ENCODE measurements at regions not wholly inside any gene's neighbourhood (a gene's known extent, or its start where the extent isn't known, plus 50 kb on each side); places are given as distances from the start of the nearest gene placed in this dataset.

DNA sequence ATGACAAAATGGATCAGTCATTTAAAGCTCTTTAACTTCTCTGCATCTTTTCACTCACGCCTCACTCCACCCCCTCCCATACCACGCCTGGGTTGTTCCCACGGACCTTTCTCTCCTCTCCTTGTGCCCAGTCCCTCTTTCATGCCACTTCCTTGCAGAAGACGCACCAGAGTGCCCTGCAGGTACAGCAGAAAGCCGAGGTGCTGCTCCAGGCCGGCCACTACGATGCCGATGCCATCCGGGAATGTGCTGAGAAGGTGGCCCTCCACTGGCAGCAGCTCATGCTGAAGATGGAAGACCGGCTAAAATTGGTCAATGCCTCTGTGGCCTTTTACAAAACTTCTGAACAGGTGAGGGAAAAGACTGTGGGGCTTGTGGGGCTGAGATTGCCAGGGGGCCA, 296.1 kb upstream of the UMPS start:
- BruUV-seq (replicated peaks): no TSS peak
- H3K4me1 ChIP-seq (replicated peaks; ENCODE audit: insufficient read depth): no peaks in the 10 kb centered on the region
- H3K36me3 ChIP-seq (ENCODE audit: low read depth): no peaks in the 10 kb centered on the region
- CTCF ChIA-PET: no interaction called here
- H3K27me3 ChIP-seq (ENCODE audit: insufficient read depth, low read depth): peaks cover 32% of the 10 kb centered on the region
- no peaks in the 10 kb centered on the region for H3F3A ChIP-seq (ENCODE audit: insufficient read depth, low read depth)
- H3K27ac ChIP-seq: no peak overlapping the region
- H3K79me2 ChIP-seq (ENCODE audit: low read depth): no peaks in the 10 kb centered on the region
- no peak overlapping the region for H3K4me3 ChIP-seq
- no peak for TF ChIP-seq EZH2 (IDR thresholded peaks at IDR 0.05; ENCODE audit: low read depth)
- no peaks in the 10 kb centered on the region for H3K9me3 ChIP-seq (ENCODE audit: insufficient read depth, low read depth)
- H3K4me2 ChIP-seq: no peak overlapping the region
- H3K9me2 ChIP-seq (ENCODE audit: insufficient read depth): no peaks in the 10 kb centered on the region; the same call in 1 of the 2 replicates
- H2AFZ ChIP-seq: no peak overlapping the region
- POLR2A ChIA-PET (ENCODE audit: unreplicated experiment): no interaction called here
- H4K20me1 ChIP-seq (ENCODE audit: insufficient read depth): no peaks in the 10 kb centered on the region
- intact Hi-C loops (cut with micrococcal nuclease; ENCODE audit: unreplicated experiment): no loop called here
- DNase-seq: no peak

- TF ChIP-seq CTCF (conservative IDR thresholded peaks at IDR 0.05) (no peak), EZH2 (IDR thresholded peaks at IDR 0.05; ENCODE audit: low read depth) (no peak)
- Histone ChIP-seq H4K20me1 (ENCODE audit: insufficient read depth) (no peaks in the 10 kb centered on the region), H3F3A (ENCODE audit: insufficient read depth, low read depth) (no peaks in the 10 kb centered on the region), H3K4me2 (no peak overlapping the region), H3K27ac (no peak overlapping the region), H3K9me2 (ENCODE audit: insufficient read depth) (no peaks in the 10 kb centered on the region), H2AFZ (no peak overlapping the region), H3K27me3 (ENCODE audit: insufficient read depth, low read depth) (peaks cover 37% of the 10 kb centered on the region), H3K4me1 (replicated peaks; ENCODE audit: insufficient read depth) (no peaks in the 10 kb centered on the region), H3K36me3 (ENCODE audit: low read depth) (no peaks in the 10 kb centered on the region), H3K9me3 (ENCODE audit: insufficient read depth, low read depth) (no peaks in the 10 kb centered on the region), H3K4me3 (no peak overlapping the region), H3K79me2 (ENCODE audit: low read depth) (no peaks in the 10 kb centered on the region)
- intact Hi-C loops (cut with micrococcal nuclease; ENCODE audit: unreplicated experiment): no loop called here
- CTCF ChIA-PET: no interaction called here
- no peak for DNase-seq
- POLR2A ChIA-PET (ENCODE audit: unreplicated experiment): no interaction called here
- no TSS peak for BruUV-seq (replicated peaks)
These were observed 294.8 kb upstream of the UMPS start for GRCh38 chr3:124435467-124435866.

- TF ChIP-seq EZH2 (IDR thresholded peaks at IDR 0.05; ENCODE audit: low read depth) (no peak), CTCF (conservative IDR thresholded peaks at IDR 0.05) (no peak)
- no peak overlapping the region for H3K27ac ChIP-seq
- BruUV-seq (replicated peaks): no TSS peak
- CTCF ChIA-PET: no interaction called here
- no peaks in the 10 kb centered on the region for H3K4me1 ChIP-seq (replicated peaks; ENCODE audit: insufficient read depth)
- H3F3A ChIP-seq (ENCODE audit: insufficient read depth, low read depth): no peaks in the 10 kb centered on the region
- H3K79me2 ChIP-seq (ENCODE audit: low read depth): no peaks in the 10 kb centered on the region
- no peaks in the 10 kb centered on the region for H3K36me3 ChIP-seq (ENCODE audit: low read depth)
- POLR2A ChIA-PET (ENCODE audit: unreplicated experiment): no interaction called here
- H3K4me2 ChIP-seq: no peak overlapping the region
- H3K4me3 ChIP-seq: no peak overlapping the region
- no peaks in the 10 kb centered on the region for H4K20me1 ChIP-seq (ENCODE audit: insufficient read depth)
- no peaks in the 10 kb centered on the region for H3K9me2 ChIP-seq (ENCODE audit: insufficient read depth)
- H3K27me3 ChIP-seq (ENCODE audit: insufficient read depth, low read depth): peaks cover 32% of the 10 kb centered on the region
- DNase-seq: no peak
- intact Hi-C loops (cut with micrococcal nuclease; ENCODE audit: unreplicated experiment): no loop called here
- H2AFZ ChIP-seq: no peak overlapping the region
- no peaks in the 10 kb centered on the region for H3K9me3 ChIP-seq (ENCODE audit: insufficient read depth, low read depth)
These were observed 291.4 kb upstream of the UMPS start for GRCh38 chr3:124438813-124439212.

GRCh38 chr3:124439603-124440002, 290.6 kb upstream of the UMPS start:
- POLR2A ChIA-PET (ENCODE audit: unreplicated experiment): no interaction called here
- no peak overlapping the region for H3K4me3 ChIP-seq
- intact Hi-C loops (cut with micrococcal nuclease; ENCODE audit: unreplicated experiment): no loop called here

More at GRCh38 chr3:124439603-124440002, 290.6 kb upstream of the UMPS start:
- CTCF ChIA-PET: no interaction called here
- no peak for DNase-seq
- H3K36me3 ChIP-seq (ENCODE audit: low read depth): no peaks in the 10 kb centered on the region
- no peaks in the 10 kb centered on the region for H3K9me3 ChIP-seq (ENCODE audit: insufficient read depth, low read depth)
- H3K4me1 ChIP-seq (replicated peaks; ENCODE audit: insufficient read depth): no peaks in the 10 kb centered on the region
- no TSS peak for BruUV-seq (replicated peaks)
- no peaks in the 10 kb centered on the region for H3K79me2 ChIP-seq (ENCODE audit: low read depth)
- TF ChIP-seq EZH2 (IDR thresholded peaks at IDR 0.05; ENCODE audit: low read depth): no peak
- no peak for TF ChIP-seq CTCF (conservative IDR thresholded peaks at IDR 0.05)
- H3K4me2 ChIP-seq: no peak overlapping the region
- no peaks in the 10 kb centered on the region for H3K9me2 ChIP-seq (ENCODE audit: insufficient read depth)
- H4K20me1 ChIP-seq (ENCODE audit: insufficient read depth): no peaks in the 10 kb centered on the region
- no peak overlapping the region for H3K27ac ChIP-seq
- no peaks in the 10 kb centered on the region for H3F3A ChIP-seq (ENCODE audit: insufficient read depth, low read depth)
- H3K27me3 ChIP-seq (ENCODE audit: insufficient read depth, low read depth): peaks cover 35% of the 10 kb centered on the region
- H2AFZ ChIP-seq: no peak overlapping the region
